ENCODE measurements at regions not wholly inside any gene's neighbourhood (a gene's known extent, or its start where the extent isn't known, plus 50 kb on each side); places are given as distances from the start of the nearest gene placed in this dataset.

GRCh38 chr1:13949546-13949945 is 249.6 kb downstream of the PRDM2 start (continued):
- TF ChIP-seq CTCF (IDR thresholded peaks at IDR 0.05), result no peak
- no peak for TF ChIP-seq POLR2AphosphoS2 (conservative IDR thresholded peaks at IDR 0.05; ENCODE audit: low read length)
- TF ChIP-seq HOXA7 (CRISPR knock-in tag; IDR thresholded peaks at IDR 0.05), result no peak
- no peak for TF ChIP-seq MAX (IDR thresholded peaks at IDR 0.05)
- no peak for TF ChIP-seq RCOR1 (IDR thresholded peaks at IDR 0.05; ENCODE audit: low read depth, low read length)
- TF ChIP-seq REST (IDR thresholded peaks at IDR 0.05), result no peak

GRCh38 chr1:13950637-13951036 is 250.6 kb downstream of the PRDM2 start:
- Histone ChIP-seq H3K9me3 (no peaks in the 10 kb centered on the region), H3K4me2 (no peak overlapping the region), H3K27ac (no peak overlapping the region), H3K4me3 (no peak overlapping the region), H3K4me1 (no peaks in the 10 kb centered on the region)
- ATAC-seq (no peak), DNase-seq (ENCODE audit: low read depth in 1 of 2, low spot score in 1 of 2) (no peak), FAIRE-seq (no peak)
- 7% methylated on average over 4 of the region's 7 CpGs for WGBS (ENCODE audit: missing lambda C conversion rate)
- ChIA-PET POLR2A (no interaction called here), CTCF (interaction anchor here (1.3 kb wide), 1 partner anchor 9 kb away, joined by 6 read pairs; no protein-coding TSS in a partner anchor)
- no peak for TF ChIP-seq CHD4 (IDR thresholded peaks at IDR 0.05; ENCODE audit: borderline replicate concordance)

- no peak overlapping the region for H3K4me3 ChIP-seq
- CTCF ChIA-PET, result interaction anchor here (0.6 to 1.3 kb wide), 3 partner anchors 8 to 454 kb away, joined by 3 to 6 read pairs (median 3); no protein-coding TSS in a partner anchor
- TF ChIP-seq TP53 (CRISPR knock-in tag; IDR thresholded peaks at IDR 0.05), result no peak
- no peak for TF ChIP-seq TFCP2L1 (CRISPR knock-in tag; IDR thresholded peaks at IDR 0.05)
- FAIRE-seq, result no peak
- H3K9me3 ChIP-seq, result no peaks in the 10 kb centered on the region
- no peak overlapping the region for H3K4me2 ChIP-seq
- no peak overlapping the region for H3K27ac ChIP-seq
- DNase-seq (ENCODE audit: low read depth in 1 of 2, low spot score in 1 of 2), result no peak
- ATAC-seq, result no peak
- POLR2A ChIA-PET, result no interaction called here
- H3K4me1 ChIP-seq, result no peaks in the 10 kb centered on the region
- WGBS (ENCODE audit: missing lambda C conversion rate), result 0% methylated on average over 4 of the region's 4 CpGs
Observed at GRCh38 chr1:13951793-13952751, 252.1 kb downstream of the PRDM2 start.

- no peak overlapping the region for H3K4me2 ChIP-seq
- TF ChIP-seq RFX5 (IDR thresholded peaks at IDR 0.05) (no peak), NPAS2 (CRISPR knock-in tag; IDR thresholded peaks at IDR 0.05; ENCODE audit: borderline replicate concordance) (no peak), BHLHE40 (IDR thresholded peaks at IDR 0.05; ENCODE audit: low read depth, low read length) (no peak), NFE2L2 (conservative IDR thresholded peaks at IDR 0.05; ENCODE audit: low read length) (no peak), EHMT2 (IDR thresholded peaks at IDR 0.05; ENCODE audit: low read depth) (no peak), MAX (IDR thresholded peaks at IDR 0.05) (no peak), EP300 (IDR thresholded peaks at IDR 0.05) (no peak), MYC (IDR thresholded peaks at IDR 0.05; ENCODE audit: borderline replicate concordance, low read length) (no peak), HOXB5 (CRISPR knock-in tag; IDR thresholded peaks at IDR 0.05) (no peak)
- FAIRE-seq, result no peak
- no peak for ATAC-seq
- WGBS (ENCODE audit: missing lambda C conversion rate), result 15% methylated on average over 5 of the region's 5 CpGs
- H3K27ac ChIP-seq, result no peak overlapping the region
- ChIA-PET CTCF (interaction anchor here (0.6 kb wide), 1 partner anchor 13 kb away, joined by 3 read pairs; no protein-coding TSS in a partner anchor), POLR2A (no interaction called here)
- no peak for DNase-seq (ENCODE audit: low read depth in 1 of 2, low spot score in 1 of 2)
- H3K4me3 ChIP-seq, result no peak overlapping the region
- H3K9me3 ChIP-seq, result no peaks in the 10 kb centered on the region
- no peaks in the 10 kb centered on the region for H3K4me1 ChIP-seq
Observed at GRCh38 chr1:13952985-13953384, 253.0 kb downstream of the PRDM2 start.
